ENCODE measurements at regions not wholly inside any gene's neighbourhood (a gene's known extent, or its start where the extent isn't known, plus 50 kb on each side); places are given as distances from the start of the nearest gene placed in this dataset.

GRCh38 chr15:57881361-57881760 is 174.8 kb downstream of the POLR2M start:
- in situ Hi-C loops (cut with HindIII; ENCODE audit: low pct_ligation_motif_present, low sequenced_read_pairs) = no loop called here
- DNase-seq = peak; percentile 63
- H3K27ac ChIP-seq = no peak overlapping the region
- no peak for TF ChIP-seq CTCF (IDR thresholded peaks at IDR 0.05; ENCODE audit: low read depth, low read length, missing control alignments)
- H3K27me3 ChIP-seq (replicated peaks) = no peaks in the 10 kb centered on the region
- no peak overlapping the region for H3K4me3 ChIP-seq (ENCODE audit: low read depth, low read length)
- no peaks in the 10 kb centered on the region for H3K36me3 ChIP-seq (replicated peaks)

- H3K4me3 ChIP-seq (ENCODE audit: low read depth, low read length) = no peak overlapping the region
- no peak overlapping the region for H3K27ac ChIP-seq
- no peaks in the 10 kb centered on the region for H3K27me3 ChIP-seq (replicated peaks)
Measured at GRCh38 chr15:57881972-57882371, 175.5 kb downstream of the POLR2M start.

GRCh38 chr15:57883701-57884100 is 177.2 kb downstream of the POLR2M start:
- no peak for TF ChIP-seq CTCF (IDR thresholded peaks at IDR 0.05; ENCODE audit: low read depth, low read length, missing control alignments)
- Histone ChIP-seq H3K27me3 (replicated peaks) (no peaks in the 10 kb centered on the region), H3K36me3 (replicated peaks) (no peaks in the 10 kb centered on the region), H3K4me3 (ENCODE audit: low read depth, low read length) (no peak overlapping the region), H3K27ac (no peak overlapping the region)
- DNase-seq = no peak
- in situ Hi-C loops (cut with HindIII; ENCODE audit: low pct_ligation_motif_present, low sequenced_read_pairs) = no loop called here

More at GRCh38 chr15:57881972-57882371, 175.5 kb downstream of the POLR2M start:
- no peak for TF ChIP-seq CTCF (IDR thresholded peaks at IDR 0.05; ENCODE audit: low read depth, low read length, missing control alignments)
- no peak for DNase-seq
- H3K36me3 ChIP-seq (replicated peaks) = no peaks in the 10 kb centered on the region
- in situ Hi-C loops (cut with HindIII; ENCODE audit: low pct_ligation_motif_present, low sequenced_read_pairs) = no loop called here

- TF ChIP-seq CTCF (IDR thresholded peaks at IDR 0.05; ENCODE audit: low read depth, low read length, missing control alignments) = no peak
- Histone ChIP-seq H3K4me3 (ENCODE audit: low read depth, low read length) (no peak overlapping the region), H3K36me3 (replicated peaks) (no peaks in the 10 kb centered on the region), H3K27ac (no peak overlapping the region), H3K27me3 (replicated peaks) (no peaks in the 10 kb centered on the region)
- DNase-seq = no peak
- in situ Hi-C loops (cut with HindIII; ENCODE audit: low pct_ligation_motif_present, low sequenced_read_pairs) = no loop called here
Measured at GRCh38 chr15:57884936-57885335, 178.4 kb downstream of the POLR2M start.

GRCh38 chr15:57885435-57885834 is 178.9 kb downstream of the POLR2M start:
- H3K27me3 ChIP-seq (replicated peaks) = no peaks in the 10 kb centered on the region
- in situ Hi-C loops (cut with HindIII; ENCODE audit: low pct_ligation_motif_present, low sequenced_read_pairs) = no loop called here
- no peak overlapping the region for H3K4me3 ChIP-seq (ENCODE audit: low read depth, low read length)
- no peak for TF ChIP-seq CTCF (IDR thresholded peaks at IDR 0.05; ENCODE audit: low read depth, low read length, missing control alignments)
- H3K36me3 ChIP-seq (replicated peaks) = no peaks in the 10 kb centered on the region
- no peak for DNase-seq
- no peak overlapping the region for H3K27ac ChIP-seq

GRCh38 chr15:57887825-57888224 is 177.7 kb downstream of the ALDH1A2 start:
- no peak overlapping the region for H3K4me3 ChIP-seq (ENCODE audit: low read depth, low read length)
- TF ChIP-seq CTCF (IDR thresholded peaks at IDR 0.05; ENCODE audit: low read depth, low read length, missing control alignments) = no peak
- DNase-seq = no peak
- H3K27ac ChIP-seq = no peak overlapping the region
- in situ Hi-C loops (cut with HindIII; ENCODE audit: low pct_ligation_motif_present, low sequenced_read_pairs) = no loop called here
- no peaks in the 10 kb centered on the region for H3K27me3 ChIP-seq (replicated peaks)
- H3K36me3 ChIP-seq (replicated peaks) = no peaks in the 10 kb centered on the region
